H9 (cell line): ENCODE measurements at regions not wholly inside any gene's neighbourhood (a gene's known extent, or its start where the extent isn't known, plus 50 kb on each side); places are given as distances from the start of the nearest gene placed in this dataset.

Experiments used
- DNase-seq: peaks from one replicate; pipeline ENCODE4 v3.0.0-alpha.2; 2017
- H2AFZ ChIP-seq: one replicate; pipeline ENCODE4 v1.6.1; 2013; ENCODE audit warnings: mild to moderate bottlenecking, low read length, control low read depth, moderate library complexity
- H2AK5ac ChIP-seq: 2 replicates; pipeline ENCODE4 v1.6.1; 2013; ENCODE audit warnings: low read length, control low read depth, mixed read lengths; ENCODE audit not compliant: insufficient read length
- H2BK120ac ChIP-seq: one replicate; pipeline ENCODE4 v1.6.1; 2013; ENCODE audit warnings: low read depth, mild to moderate bottlenecking, low read length, control low read depth, inconsistent platforms; ENCODE audit not compliant: poor library complexity, severe bottlenecking
- H2BK12ac ChIP-seq: 2 replicates; pipeline ENCODE4 v1.6.1; 2013; ENCODE audit warnings: low read length, control low read depth, mixed read lengths, low read depth; ENCODE audit not compliant: insufficient read length
- H2BK15ac ChIP-seq: 2 replicates; pipeline ENCODE4 v1.6.1; 2013; ENCODE audit warnings: low read depth, low read length, control low read depth
- H2BK20ac ChIP-seq: one replicate; pipeline ENCODE4 v1.6.1; 2013; ENCODE audit warnings: low read depth, mild to moderate bottlenecking, low read length, control low read depth, inconsistent platforms; ENCODE audit not compliant: poor library complexity, severe bottlenecking
- H2BK5ac ChIP-seq: 2 replicates; pipeline ENCODE4 v1.6.1; 2013; ENCODE audit warnings: low read length, control low read depth, mixed read lengths; ENCODE audit not compliant: insufficient read length
- H3K14ac ChIP-seq: 2 replicates; pipeline ENCODE4 v1.6.1; 2013; ENCODE audit warnings: low read length, control low read depth; ENCODE audit not compliant: insufficient read depth
- H3K18ac ChIP-seq: 2 replicates; pipeline ENCODE4 v1.6.1; 2013; ENCODE audit warnings: low read depth, mild to moderate bottlenecking, mixed read lengths, low read length, control low read depth; ENCODE audit not compliant: insufficient read length
- H3K23ac ChIP-seq: 2 replicates; pipeline ENCODE4 v1.6.1; 2013; ENCODE audit warnings: low read length, control low read depth, mixed read lengths, low read depth; ENCODE audit not compliant: insufficient read length
- H3K23me2 ChIP-seq: 2 replicates; pipeline ENCODE4 v1.6.1; 2013; ENCODE audit warnings: low read depth, mild to moderate bottlenecking, mixed read lengths, low read length, control low read depth; ENCODE audit not compliant: insufficient read length, poor library complexity, severe bottlenecking
- H3K27ac ChIP-seq: 2 replicates; pipeline ENCODE4 v1.5.1; 2013; ENCODE audit warnings: low read length, control low read depth, mixed read lengths, low read depth; ENCODE audit not compliant: insufficient read length
- H3K27me3 ChIP-seq: 2 replicates; pipeline ENCODE4 v1.6.1; 2013; ENCODE audit warnings: low read length, control low read depth, inconsistent platforms; ENCODE audit not compliant: insufficient read depth
- H3K4ac ChIP-seq: 2 replicates; pipeline ENCODE4 v1.6.1; 2013; ENCODE audit warnings: low read depth, mild to moderate bottlenecking, control low read depth, inconsistent platforms, low read length, moderate library complexity
- H3K4me1 ChIP-seq: 2 replicates; pipeline ENCODE4 v1.6.1; 2013; ENCODE audit warnings: low read length, control low read depth, inconsistent platforms; ENCODE audit not compliant: insufficient read depth
- H3K4me2 ChIP-seq: 2 replicates; pipeline ENCODE4 v1.6.1; 2013; ENCODE audit warnings: low read length, control low read depth, mixed read lengths; ENCODE audit not compliant: insufficient read length, insufficient read depth
- H3K56ac ChIP-seq: 2 replicates; pipeline ENCODE4 v1.6.1; 2013; ENCODE audit warnings: low read depth, mild to moderate bottlenecking, mixed read lengths, low read length, control low read depth; ENCODE audit not compliant: insufficient read length
- H3K79me1 ChIP-seq: 2 replicates; pipeline ENCODE4 v1.6.1; 2013; ENCODE audit warnings: low read depth, mild to moderate bottlenecking, moderate library complexity, low read length, control low read depth, inconsistent platforms; ENCODE audit not compliant: insufficient read depth, poor library complexity, severe bottlenecking
- H3K79me2 ChIP-seq: 2 replicates; pipeline ENCODE4 v1.6.1; 2013; ENCODE audit warnings: low read length, control low read depth, inconsistent platforms; ENCODE audit not compliant: insufficient read depth
- H3K9ac ChIP-seq: 2 replicates; pipeline ENCODE4 v1.6.1; 2013; ENCODE audit warnings: low read length, control low read depth, mixed read lengths; ENCODE audit not compliant: insufficient read length; ENCODE audit errors: extremely low read depth
- H3K9me3 ChIP-seq: one replicate; pipeline ENCODE4 v1.6.1; 2013; ENCODE audit warnings: low read depth, low read length, inconsistent platforms; ENCODE audit not compliant: control insufficient read depth
- H3T11ph ChIP-seq: one replicate; pipeline ENCODE4 v1.6.1; 2013; ENCODE audit warnings: mild to moderate bottlenecking, low read length, control low read depth, inconsistent platforms
- H4K20me1 ChIP-seq: one replicate; pipeline ENCODE4 v1.6.1; 2013; ENCODE audit not compliant: control insufficient read depth, insufficient read length, insufficient read depth
- H4K5ac ChIP-seq: 2 replicates; pipeline ENCODE4 v1.6.1; 2013; ENCODE audit warnings: low read depth, mild to moderate bottlenecking, mixed read lengths, low read length, control low read depth; ENCODE audit not compliant: insufficient read length
- H4K8ac ChIP-seq: replicated peaks from 2 replicates; pipeline ENCODE4 v1.6.1; 2013; ENCODE audit warnings: low read length, control low read depth, mixed read lengths, low read depth; ENCODE audit not compliant: insufficient read length
- H4K91ac ChIP-seq: 2 replicates; pipeline ENCODE4 v1.6.1; 2013; ENCODE audit warnings: low read depth, mild to moderate bottlenecking, moderate library complexity, mixed read lengths, low read length, control low read depth; ENCODE audit not compliant: insufficient read length
- H3K27ac Mint-ChIP-seq, 3 experiments: 2 replicates in 2 of 3; 3 replicates in 1 of 3; pipeline ENCODE4 v1.8.0; 2020 to 2021; ENCODE audit warnings: mixed read lengths in 3 of 3, mild to moderate bottlenecking in 1 of 3, moderate library complexity in 1 of 3
- H3K27me3 Mint-ChIP-seq: 2 replicates; pipeline ENCODE4 v1.8.0; 2021; ENCODE audit warnings: low read depth, mild to moderate bottlenecking, moderate library complexity, mixed read lengths
- H3K36me3 Mint-ChIP-seq, 3 experiments: 2 replicates in 2 of 3; 3 replicates in 1 of 3; pipeline ENCODE4 v1.8.0; 2020 to 2021; ENCODE audit warnings: low read depth in 3 of 3, mixed read lengths in 3 of 3; ENCODE audit not compliant: insufficient read depth in 1 of 3
- H3K4me1 Mint-ChIP-seq, 2 experiments: 2 replicates each; pipeline ENCODE4 v1.8.0; 2020; ENCODE audit warnings: mixed read lengths in 2 of 2
- H3K4me3 Mint-ChIP-seq, 2 experiments: 2 replicates in 1 of 2; 3 replicates in 1 of 2; pipeline ENCODE4 v1.8.0; 2020 to 2021; ENCODE audit warnings: mild to moderate bottlenecking in 2 of 2, mixed read lengths in 2 of 2, moderate library complexity in 1 of 2
- H3K9me3 Mint-ChIP-seq, 2 experiments: 2 replicates in 1 of 2; 3 replicates in 1 of 2; pipeline ENCODE4 v1.8.0; 2020; ENCODE audit warnings: mild to moderate bottlenecking in 2 of 2, mixed read lengths in 2 of 2, moderate library complexity in 1 of 2
- CTCF ChIP-seq: fragments of 200-600 bp; sonication (generic); conservative IDR thresholded peaks from 3 replicates; pipeline ENCODE4 v1.8.0; 2021; ENCODE audit warnings: antibody characterized with exemption, mild to moderate bottlenecking
- WGBS: extraction: QIAGEN DNeasy Blood & Tissue Kit; methylation state at CpG from one replicate; pipeline ENCODE4 v1.1.7; 2013; ENCODE audit warnings: missing lambda C conversion rate, low lambda C conversion rate, mixed read lengths; ENCODE audit not compliant: insufficient read length; ENCODE audit errors: extremely low coverage; 5-methylcytosine and 5-hydroxymethylcytosine counted together

GRCh38 chr18:59047321-59048047, 92.2 kb upstream of the SEC11C start:
- Histone ChIP-seq H3K4ac (no peak overlapping the region), H3K56ac (no peak overlapping the region), H3K14ac (no peak overlapping the region), H3K79me1 (no peaks in the 10 kb centered on the region), H2AK5ac (no peak overlapping the region), H4K8ac (no peak overlapping the region), H3T11ph (no peak overlapping the region), H3K18ac (no peak overlapping the region), H3K9me3 (no peaks in the 10 kb centered on the region), H3K79me2 (no peaks in the 10 kb centered on the region), H3K23me2 (no peaks in the 10 kb centered on the region), H3K27ac (no peak overlapping the region), H3K4me1 (peaks cover 2% of the 10 kb centered on the region; the same call in 1 of the 2 replicates), H4K20me1 (no peaks in the 10 kb centered on the region), H2BK120ac (no peak overlapping the region), H3K23ac (no peak overlapping the region), H2BK12ac (no peak overlapping the region), H3K27me3 (no peaks in the 10 kb centered on the region), H4K5ac (no peak overlapping the region), H2BK5ac (no peak overlapping the region), H2BK20ac (no peak overlapping the region), H2AFZ (no peak overlapping the region), H4K91ac (no peak overlapping the region), H2BK15ac (no peak overlapping the region), H3K9ac (no peak overlapping the region), H3K4me2 (no peak overlapping the region)
- no peak for TF ChIP-seq CTCF
- Mint-ChIP-seq H3K4me3 (no peak overlapping the region), H3K36me3 (no peaks in the 10 kb centered on the region), H3K27ac (peak overlapping the region in 2 of 3 experiments; percentile 23 to 35; a peak in 2 of 7 replicates), H3K27me3 (peaks cover 1% of the 10 kb centered on the region; the same call in 1 of the 2 replicates), H3K4me1 (peaks cover 31 to 36% of the 10 kb centered on the region in 2 experiments), H3K9me3 (no peaks in the 10 kb centered on the region; a peak in 1 of 5 replicates)
- no peak for DNase-seq
- WGBS = no CpG with 5 or more reads among the region's 2 CpGs
